ENCODE measurements at regions not wholly inside any gene's neighbourhood (a gene's known extent, or its start where the extent isn't known, plus 50 kb on each side); places are given as distances from the start of the nearest gene placed in this dataset.

- TF ChIP-seq REST (IDR thresholded peaks at IDR 0.05; ENCODE audit: insufficient replicate concordance, low read depth): no peak
- no peak for TF ChIP-seq GABPA (IDR thresholded peaks at IDR 0.05; ENCODE audit: low read depth)
- no peak for TF ChIP-seq CTCF (IDR thresholded peaks at IDR 0.05; ENCODE audit: insufficient read depth, low read length)
Observed at GRCh38 chr5:5089895-5090649, 50.1 kb upstream of the ADAMTS16 start.
